ENCODE measurements at regions not wholly inside any gene's neighbourhood (a gene's known extent, or its start where the extent isn't known, plus 50 kb on each side); places are given as distances from the start of the nearest gene placed in this dataset.

- TF ChIP-seq, protein P1, sequence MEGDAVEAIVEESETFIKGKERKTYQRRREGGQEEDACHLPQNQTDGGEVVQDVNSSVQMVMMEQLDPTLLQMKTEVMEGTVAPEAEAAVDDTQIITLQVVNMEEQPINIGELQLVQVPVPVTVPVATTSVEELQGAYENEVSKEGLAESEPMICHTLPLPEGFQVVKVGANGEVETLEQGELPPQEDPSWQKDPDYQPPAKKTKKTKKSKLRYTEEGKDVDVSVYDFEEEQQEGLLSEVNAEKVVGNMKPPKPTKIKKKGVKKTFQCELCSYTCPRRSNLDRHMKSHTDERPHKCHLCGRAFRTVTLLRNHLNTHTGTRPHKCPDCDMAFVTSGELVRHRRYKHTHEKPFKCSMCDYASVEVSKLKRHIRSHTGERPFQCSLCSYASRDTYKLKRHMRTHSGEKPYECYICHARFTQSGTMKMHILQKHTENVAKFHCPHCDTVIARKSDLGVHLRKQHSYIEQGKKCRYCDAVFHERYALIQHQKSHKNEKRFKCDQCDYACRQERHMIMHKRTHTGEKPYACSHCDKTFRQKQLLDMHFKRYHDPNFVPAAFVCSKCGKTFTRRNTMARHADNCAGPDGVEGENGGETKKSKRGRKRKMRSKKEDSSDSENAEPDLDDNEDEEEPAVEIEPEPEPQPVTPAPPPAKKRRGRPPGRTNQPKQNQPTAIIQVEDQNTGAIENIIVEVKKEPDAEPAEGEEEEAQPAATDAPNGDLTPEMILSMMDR (IDR thresholded peaks at IDR 0.05; ENCODE audit: borderline replicate concordance, insufficient read depth, low read depth, low read length): no peak
- H3K4me3 ChIP-seq (ENCODE audit: low read depth, low read length): no peak overlapping the region
Measured at GRCh38 chr19:29321116-29321515, 108.2 kb upstream of the UQCRFS1 start.

GRCh38 chr19:29323021-29323430, 110.1 kb upstream of the UQCRFS1 start:
- H3K4me3 ChIP-seq (ENCODE audit: low read depth, low read length): no peak overlapping the region
- TF ChIP-seq, protein P1 (IDR thresholded peaks at IDR 0.05; ENCODE audit: borderline replicate concordance, insufficient read depth, low read depth, low read length): no peak

DNA sequence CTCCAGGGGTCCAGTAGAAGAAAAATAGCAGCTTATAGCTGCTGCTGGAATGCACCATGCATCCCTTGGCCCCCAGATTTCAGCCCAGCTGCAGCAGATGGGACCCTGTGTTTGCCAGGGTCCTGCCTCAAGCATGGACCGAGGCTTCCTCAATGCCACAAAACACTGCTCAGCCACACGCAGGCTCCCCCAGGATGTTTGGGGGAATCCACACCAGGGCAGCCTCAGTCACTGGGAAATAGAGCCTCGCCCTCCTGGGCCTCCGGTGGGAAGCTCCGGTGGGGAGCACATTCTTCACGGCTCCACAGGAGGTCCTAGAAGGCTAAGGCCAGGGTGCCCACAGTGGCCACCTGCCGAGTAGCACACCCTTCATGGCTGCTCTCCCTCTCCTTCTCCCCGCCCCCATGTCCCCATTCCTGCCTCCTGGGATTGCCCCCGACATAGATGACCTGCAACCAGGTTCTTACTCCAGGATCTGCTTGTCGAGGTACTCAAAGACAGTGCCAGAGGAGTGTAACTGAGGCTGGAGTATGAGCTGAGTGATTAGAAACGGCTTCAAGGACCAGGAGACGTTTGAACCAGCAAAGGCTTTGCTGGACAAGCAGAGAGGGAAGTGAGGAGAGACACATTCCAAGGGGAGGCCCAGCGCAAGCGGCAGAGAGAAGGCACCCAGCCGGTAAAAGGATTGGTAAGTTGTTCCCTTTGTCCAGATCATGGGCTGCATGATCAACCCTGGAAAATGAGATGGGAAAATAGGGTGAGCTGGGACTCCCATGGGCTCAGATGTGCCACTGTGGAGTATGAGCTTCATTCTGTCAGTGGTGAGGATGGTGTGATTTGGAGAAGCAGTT, 110.7 kb upstream of the UQCRFS1 start:
- TF ChIP-seq, protein P1 (IDR thresholded peaks at IDR 0.05; ENCODE audit: borderline replicate concordance, insufficient read depth, low read depth, low read length): no peak
- H3K4me3 ChIP-seq (ENCODE audit: low read depth, low read length): no peak overlapping the region

GRCh38 chr19:29324291-29324680, 111.3 kb upstream of the UQCRFS1 start:
- TF ChIP-seq, protein P1 (IDR thresholded peaks at IDR 0.05; ENCODE audit: borderline replicate concordance, insufficient read depth, low read depth, low read length): no peak
- no peak overlapping the region for H3K4me3 ChIP-seq (ENCODE audit: low read depth, low read length)

DNA sequence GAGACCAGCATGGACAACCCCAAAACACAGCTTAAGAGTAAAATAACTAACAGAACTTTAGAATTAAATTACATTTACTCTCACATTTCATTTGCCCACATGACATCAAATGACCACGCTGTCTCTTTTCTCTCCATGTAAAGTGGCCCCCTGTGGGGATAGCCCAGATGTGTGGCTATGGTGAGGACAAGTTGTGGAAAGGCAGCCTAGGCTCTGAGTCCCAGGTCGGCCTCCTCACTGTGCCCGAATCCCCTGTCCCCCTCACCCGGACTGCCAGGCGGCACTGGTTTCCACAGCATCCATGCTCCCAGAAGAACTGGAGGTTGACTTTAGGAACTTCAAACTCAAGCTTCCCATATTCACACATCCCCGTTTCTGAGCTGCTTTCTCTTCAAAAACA, 111.8 kb upstream of the UQCRFS1 start:
- TF ChIP-seq, protein P1 (IDR thresholded peaks at IDR 0.05; ENCODE audit: borderline replicate concordance, insufficient read depth, low read depth, low read length): no peak
- no peak overlapping the region for H3K4me3 ChIP-seq (ENCODE audit: low read depth, low read length)

DNA sequence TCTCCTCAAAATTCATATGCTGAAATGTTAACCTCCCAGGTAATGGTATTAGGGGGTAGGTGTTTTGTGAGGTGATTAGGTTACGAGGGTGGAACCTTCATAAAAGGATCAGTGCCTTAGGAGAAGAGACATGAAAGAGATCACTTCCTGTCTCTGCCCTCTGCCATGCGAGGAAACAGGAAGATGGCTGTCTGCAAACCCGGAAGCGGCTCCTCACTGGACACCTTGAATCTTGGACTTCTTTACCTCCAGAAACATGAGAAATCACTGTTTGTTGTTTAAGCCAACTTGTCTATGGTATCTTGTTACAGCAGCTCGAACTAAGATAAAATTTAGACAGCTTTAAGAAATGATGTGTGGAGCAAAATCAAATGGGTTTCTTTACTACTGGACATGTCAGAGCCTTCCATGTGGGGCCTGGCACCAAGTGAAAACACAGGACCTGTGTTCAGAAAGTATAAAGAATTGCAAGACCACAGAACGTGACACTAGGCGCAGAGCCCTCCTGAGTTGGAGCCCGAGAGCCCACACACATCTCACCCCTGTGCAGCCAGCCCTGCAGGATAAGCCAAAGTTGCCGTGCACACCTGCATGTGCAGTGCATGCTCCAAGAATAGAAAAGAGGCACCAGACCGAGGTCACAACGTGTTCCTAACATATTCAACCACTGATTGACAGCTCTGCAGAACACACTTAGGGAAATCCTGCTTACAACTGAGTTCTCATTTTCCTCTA, 112.5 kb upstream of the UQCRFS1 start:
- TF ChIP-seq, protein P1 (IDR thresholded peaks at IDR 0.05; ENCODE audit: borderline replicate concordance, insufficient read depth, low read depth, low read length): no peak

More for the DNA sequence above, 112.5 kb upstream of the UQCRFS1 start:
- no peak overlapping the region for H3K4me3 ChIP-seq (ENCODE audit: low read depth, low read length)
